Retinal pigment epithelial cell (primary cell): ENCODE measurements at regions not wholly inside any gene's neighbourhood (a gene's known extent, or its start where the extent isn't known, plus 50 kb on each side); places are given as distances from the start of the nearest gene placed in this dataset.

Experiments
- DNase-seq: peaks from one replicate; pipeline ENCODE4 v3.0.0-alpha.2; 2010; ENCODE audit warnings: low read depth
- H3K4me3 ChIP-seq: 2 replicates; pipeline ENCODE4 v1.5.1; 2011; ENCODE audit warnings: mild to moderate bottlenecking, low read length, control low read depth, moderate library complexity
- CTCF ChIP-seq: conservative IDR thresholded peaks from 2 replicates; pipeline ENCODE4 v1.5.1; 2011; ENCODE audit warnings: low read depth, low read length, control low read depth, inconsistent platforms

DNA sequence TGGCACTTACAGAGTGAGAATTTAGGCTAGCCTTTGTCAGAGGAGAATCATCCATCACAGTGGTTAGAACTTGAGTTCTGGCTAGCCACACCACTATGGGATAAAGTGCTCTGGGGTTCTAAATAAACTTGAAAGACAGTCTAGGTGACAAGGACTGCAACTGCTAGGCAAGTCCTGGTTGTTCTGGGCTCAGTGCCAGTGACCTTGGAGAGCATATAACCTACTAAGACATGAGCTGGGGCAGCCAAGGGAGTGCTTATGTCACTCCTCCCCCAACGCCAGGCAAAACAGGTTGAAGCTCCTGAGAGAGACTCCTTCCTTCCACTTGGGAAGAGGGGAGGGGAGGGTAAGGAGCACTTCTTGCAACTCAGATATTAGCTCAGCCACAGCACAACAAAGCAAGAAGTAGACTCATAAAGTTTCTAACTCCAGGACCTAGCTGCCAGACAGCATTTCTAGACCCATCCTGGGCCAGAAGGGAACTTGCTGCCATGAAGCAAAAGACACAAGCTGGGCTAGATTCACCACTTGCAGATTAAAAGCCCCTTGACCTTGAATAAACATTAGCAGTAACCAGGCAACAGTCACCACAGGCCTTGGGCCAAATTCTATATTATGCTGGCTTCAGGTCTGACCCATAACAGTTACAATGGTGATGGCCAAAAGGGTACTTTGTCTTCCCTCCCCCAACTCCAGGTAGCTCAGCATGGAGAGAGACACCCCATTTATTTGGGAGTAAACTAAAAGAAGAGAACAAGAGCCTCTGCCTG, 963.7 kb downstream of the PLOD2 start:
- DNase-seq: no peak
- H3K4me3 ChIP-seq: no peak overlapping the region
- no peak for TF ChIP-seq CTCF

DNA sequence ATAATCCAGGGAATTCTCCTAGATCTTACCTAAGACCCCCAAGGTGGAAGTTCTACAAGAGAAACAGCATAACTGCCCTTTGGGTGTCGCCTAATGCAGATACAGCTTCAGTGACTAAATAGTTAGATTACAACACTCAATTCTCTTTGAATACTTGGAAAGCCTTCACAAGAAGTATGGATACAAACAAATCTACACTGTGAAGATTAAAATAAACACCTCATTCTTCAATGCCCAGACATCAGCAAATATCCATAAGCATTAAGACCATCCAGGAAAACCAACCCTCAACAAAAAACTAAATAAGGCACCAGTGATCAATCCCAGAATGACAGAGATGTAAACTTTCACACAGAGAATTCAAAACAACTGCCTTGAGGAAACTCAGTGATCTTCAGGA, 963.2 kb downstream of the PLOD2 start:
- H3K4me3 ChIP-seq: no peak overlapping the region
- no peak for DNase-seq
- no peak for TF ChIP-seq CTCF

GRCh38 chr3:145209561-145209960, 951.4 kb downstream of the PLOD2 start:
- TF ChIP-seq CTCF: no peak
- H3K4me3 ChIP-seq: no peak overlapping the region
- DNase-seq: no peak

GRCh38 chr3:145219355-145220235, 941.4 kb downstream of the PLOD2 start:
- TF ChIP-seq CTCF: no peak
- DNase-seq: peak; percentile 14
- no peak overlapping the region for H3K4me3 ChIP-seq

GRCh38 chr3:145224886-145225285, 936.1 kb downstream of the PLOD2 start:
- TF ChIP-seq CTCF: no peak
- DNase-seq: no peak
- no peak overlapping the region for H3K4me3 ChIP-seq

GRCh38 chr3:145243875-145244274, 917.1 kb downstream of the PLOD2 start:
- peak; percentile 45 for DNase-seq

More at GRCh38 chr3:145243875-145244274, 917.1 kb downstream of the PLOD2 start:
- no peak for TF ChIP-seq CTCF
- H3K4me3 ChIP-seq: no peak overlapping the region
